CD4-positive, alpha-beta T cell treated with Interleukin-17A for 1 hour (primary cell): ENCODE measurements at regions not wholly inside any gene's neighbourhood (a gene's known extent, or its start where the extent isn't known, plus 50 kb on each side); places are given as distances from the start of the nearest gene placed in this dataset.
A peak's percentile ranks its signal among the peaks of the same experiment; 100 is the strongest.

Source experiments
- DNase-seq: peaks from one replicate; pipeline ENCODE4 v3.0.0-alpha.2; 2020

GRCh38 chr2:106041150-106041549, 153.0 kb downstream of the UXS1 start:
- DNase-seq, result no peak

- no peak for DNase-seq
Measured at GRCh38 chr2:106039634-106040315, 154.3 kb downstream of the UXS1 start.

GRCh38 chr2:106038601-106039375, 155.3 kb downstream of the UXS1 start:
- DNase-seq, result no peak

GRCh38 chr2:106037932-106038331, 156.2 kb downstream of the UXS1 start:
- no peak for DNase-seq

- DNase-seq, result no peak
Measured at GRCh38 chr2:106037262-106037661, 156.8 kb downstream of the UXS1 start.

GRCh38 chr2:106034325-106034724, 159.8 kb downstream of the UXS1 start:
- no peak for DNase-seq

- DNase-seq, result no peak
Measured at GRCh38 chr2:106032676-106033075, 161.4 kb downstream of the UXS1 start.

- no peak for DNase-seq
Measured at GRCh38 chr2:106030287-106031268, 163.5 kb downstream of the UXS1 start.

GRCh38 chr2:106028192-106028591, 165.9 kb downstream of the UXS1 start:
- DNase-seq, result peak; percentile 10

GRCh38 chr2:106026271-106027190, 167.6 kb downstream of the UXS1 start:
- no peak for DNase-seq

- no peak for DNase-seq
Measured at GRCh38 chr2:106025796-106026195, 168.3 kb downstream of the UXS1 start.

- DNase-seq, result no peak
Measured at GRCh38 chr2:106021662-106022028, 172.5 kb downstream of the UXS1 start.

GRCh38 chr2:106020821-106021661, 173.1 kb downstream of the UXS1 start:
- DNase-seq, result no peak

GRCh38 chr2:106020032-106020431, 174.1 kb downstream of the UXS1 start:
- DNase-seq, result no peak

GRCh38 chr2:106018141-106018540, 176.0 kb downstream of the UXS1 start:
- DNase-seq, result no peak

- no peak for DNase-seq
Measured at GRCh38 chr2:106012591-106013347, 181.3 kb downstream of the UXS1 start.

GRCh38 chr2:106012001-106012590, 182.0 kb downstream of the UXS1 start:
- DNase-seq, result no peak

- DNase-seq, result no peak
Measured at GRCh38 chr2:106011380-106011779, 182.7 kb downstream of the UXS1 start.

- no peak for DNase-seq
Measured at GRCh38 chr2:106010818-106011355, 183.2 kb downstream of the UXS1 start.

- no peak for DNase-seq
Measured at GRCh38 chr2:106009096-106009495, 185.0 kb downstream of the UXS1 start.
